Activated T-helper 1 cell treated with anti-CD3 and anti-CD28 coated beads, Interleukin-2, amount 50 U/mL, for 16 hours (primary cell): ENCODE measurements at regions not wholly inside any gene's neighbourhood (a gene's known extent, or its start where the extent isn't known, plus 50 kb on each side); places are given as distances from the start of the nearest gene placed in this dataset.

Source experiments
- DNase-seq, 2 donors: peaks; one replicate each; pipeline ENCODE4 v3.0.0-alpha.2; 2020; ENCODE audit warnings: low read depth in 1 of 2, low spot score in 1 of 2

DNA sequence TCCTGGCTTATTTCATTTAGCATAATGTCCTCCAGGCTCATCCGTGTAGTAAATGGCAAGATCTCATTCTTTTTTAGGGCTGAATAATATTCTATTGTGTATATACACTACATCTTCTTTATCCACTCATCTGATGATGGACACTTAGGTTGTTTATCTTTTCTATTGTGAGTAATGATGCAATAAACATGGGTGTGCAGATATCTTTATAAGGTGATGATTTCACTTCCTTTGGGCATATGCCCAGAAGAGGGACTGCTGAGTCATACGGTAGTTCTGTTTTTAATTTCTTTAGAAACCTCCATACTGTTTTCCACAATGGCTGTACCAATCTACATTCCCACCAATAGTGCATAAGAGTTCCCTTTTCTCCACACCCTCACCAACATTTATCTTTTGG is 317.6 kb upstream of the CNKSR2 start:
- no peak for DNase-seq

DNA sequence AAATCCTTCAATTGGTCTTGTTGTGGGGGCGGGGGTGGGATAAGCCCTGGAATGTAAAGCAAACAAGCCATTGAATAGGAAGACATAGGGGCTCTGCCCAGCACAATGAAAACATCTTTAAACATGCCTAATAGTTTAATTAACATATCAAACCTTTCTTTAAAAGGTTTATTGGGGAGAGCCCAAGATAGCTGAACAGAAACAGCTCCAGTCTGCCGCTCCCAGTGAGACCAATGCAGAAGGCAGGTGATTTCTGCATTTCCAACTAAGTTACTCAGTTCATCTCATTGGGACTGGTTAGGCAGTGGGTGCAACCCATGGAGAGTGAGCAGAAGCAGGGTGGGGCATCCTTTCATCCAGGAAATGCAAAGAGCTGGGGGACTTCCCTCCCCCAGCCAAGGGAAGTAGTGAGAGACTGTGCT is 327.2 kb upstream of the CNKSR2 start:
- DNase-seq: no peak

DNA sequence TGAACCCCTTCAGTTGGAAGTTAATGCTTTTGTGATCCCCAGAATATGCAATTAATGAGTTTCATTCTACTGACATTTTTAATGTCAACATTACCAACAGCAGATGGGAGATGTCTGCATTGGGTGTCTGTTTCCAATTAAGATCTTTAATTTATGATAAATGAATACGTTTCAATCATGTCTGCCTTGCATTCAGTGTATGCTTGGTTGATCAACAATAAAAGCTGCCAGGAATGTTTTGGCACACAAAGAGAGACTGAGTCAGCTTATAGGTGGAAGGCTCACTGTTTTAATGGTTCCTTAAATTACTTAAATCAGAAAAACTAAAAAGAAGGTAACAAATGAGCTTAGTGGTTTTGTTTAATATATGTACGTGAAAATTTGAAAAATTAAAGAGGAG is 359.9 kb upstream of the CNKSR2 start:
- no peak for DNase-seq

DNA sequence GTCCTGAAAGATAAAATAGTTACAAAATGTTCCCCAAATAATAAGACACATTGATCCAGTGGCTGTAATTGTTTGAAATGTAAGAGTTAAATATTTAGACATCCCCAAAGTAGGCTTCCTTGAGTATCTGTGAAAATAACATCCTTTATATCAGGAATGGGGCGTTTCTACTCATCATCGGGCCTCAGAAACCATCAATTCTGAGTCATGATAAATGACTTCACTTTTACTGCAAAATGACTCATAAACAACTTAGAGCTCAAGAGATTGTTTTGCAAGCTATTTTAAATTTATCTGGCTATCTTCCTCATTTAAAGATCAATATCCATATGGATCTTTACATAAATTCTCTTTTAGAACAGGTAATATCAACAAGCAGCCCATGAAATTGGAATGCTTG is 369.4 kb upstream of the CNKSR2 start:
- no peak for DNase-seq

DNA sequence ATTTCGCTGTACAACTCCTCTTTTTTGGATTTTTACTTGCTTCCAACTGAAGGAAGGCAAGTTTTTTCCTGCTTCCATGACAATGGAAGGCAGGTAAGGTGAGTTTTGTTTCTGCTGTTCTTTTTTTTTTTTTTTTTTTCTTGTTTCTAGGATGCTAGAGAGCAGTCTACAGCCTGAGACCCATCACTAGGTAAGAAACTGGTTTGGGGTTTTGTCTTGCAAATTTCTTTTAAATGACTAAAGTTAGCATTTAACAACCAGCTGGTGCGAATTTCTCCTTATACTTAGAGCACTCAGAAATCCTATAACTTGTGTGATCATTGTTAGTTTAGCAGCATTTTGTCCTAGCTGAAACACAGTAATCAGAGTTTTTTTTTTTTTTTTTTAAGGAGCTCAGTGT is 378.4 kb upstream of the CNKSR2 start:
- DNase-seq: no peak

DNA sequence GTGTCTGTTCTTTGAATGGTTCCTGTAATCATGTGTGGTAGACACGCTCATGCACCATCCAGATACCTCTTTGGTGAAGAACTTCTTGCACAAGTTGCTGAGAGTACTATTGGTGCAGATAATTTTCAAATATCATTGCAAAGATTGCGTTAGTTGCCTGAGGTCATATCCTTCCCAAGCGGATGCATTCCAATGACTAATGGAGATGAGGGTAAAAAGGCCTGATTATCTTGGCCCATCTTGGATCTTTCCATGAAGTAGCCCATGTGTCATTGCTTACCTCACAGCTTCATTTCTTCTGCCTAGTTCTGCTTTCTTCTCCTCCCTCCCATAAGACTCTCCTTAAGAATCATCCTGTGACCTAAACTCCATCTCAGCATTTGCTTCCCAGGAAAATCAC is 384.9 kb upstream of the CNKSR2 start:
- DNase-seq: no peak

DNA sequence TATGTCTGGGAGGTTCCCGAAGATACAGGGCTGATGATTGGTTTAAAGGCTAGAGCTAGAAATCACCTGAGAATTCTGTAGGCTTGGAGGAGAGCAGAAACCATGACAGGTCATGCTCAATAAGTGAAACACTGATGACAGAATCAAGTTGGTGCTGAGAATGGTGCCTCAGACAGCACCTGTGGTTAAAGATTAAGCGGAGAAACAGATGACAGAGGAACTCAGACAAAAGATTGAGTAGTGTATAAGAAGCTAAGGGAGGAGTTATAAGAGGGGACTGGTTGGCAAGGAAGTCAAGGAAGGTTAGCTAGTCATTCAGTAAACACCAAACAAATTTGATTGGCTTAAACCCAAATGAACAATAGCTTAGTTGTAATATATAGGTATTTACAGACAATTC is 385.4 kb upstream of the CNKSR2 start:
- no peak for DNase-seq

DNA sequence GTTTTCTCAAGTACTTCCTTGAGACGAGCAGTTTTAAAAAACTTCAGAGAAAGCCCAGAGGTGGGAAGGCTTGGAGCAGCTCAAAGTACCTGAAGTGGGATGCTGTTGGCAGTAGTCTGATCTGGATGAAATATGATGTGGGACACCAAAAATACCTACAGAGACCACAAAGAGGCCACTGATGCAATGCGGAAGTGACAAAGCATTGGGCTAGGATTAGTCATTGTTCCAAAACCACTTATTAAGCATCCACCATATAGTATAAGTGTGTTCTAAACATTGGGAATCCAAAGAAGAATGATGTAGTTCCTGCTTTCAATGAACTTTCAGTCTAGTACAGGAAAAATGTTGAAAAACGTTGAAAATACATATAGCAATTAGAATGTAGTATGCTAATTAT is 386.1 kb upstream of the CNKSR2 start:
- DNase-seq: no peak

DNA sequence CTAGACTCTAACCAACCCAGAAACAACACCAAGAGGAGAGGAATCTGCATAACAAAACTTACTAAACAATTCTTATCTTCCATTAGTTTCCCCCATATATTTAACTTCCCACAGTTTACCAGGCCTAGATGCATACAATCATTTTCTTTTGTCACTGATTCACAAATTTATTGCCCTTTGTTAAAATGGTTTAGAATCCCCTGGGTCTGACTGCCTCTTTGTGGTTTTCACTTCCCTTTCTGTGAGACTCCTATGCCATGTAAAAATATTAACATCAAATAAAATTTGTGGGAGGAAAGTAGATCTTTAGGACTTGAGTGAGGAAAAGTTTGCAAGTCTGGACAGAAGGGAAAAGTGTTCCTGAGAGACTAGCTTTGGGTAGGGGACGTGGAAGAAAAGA is 393.8 kb upstream of the CNKSR2 start:
- no peak for DNase-seq

DNA sequence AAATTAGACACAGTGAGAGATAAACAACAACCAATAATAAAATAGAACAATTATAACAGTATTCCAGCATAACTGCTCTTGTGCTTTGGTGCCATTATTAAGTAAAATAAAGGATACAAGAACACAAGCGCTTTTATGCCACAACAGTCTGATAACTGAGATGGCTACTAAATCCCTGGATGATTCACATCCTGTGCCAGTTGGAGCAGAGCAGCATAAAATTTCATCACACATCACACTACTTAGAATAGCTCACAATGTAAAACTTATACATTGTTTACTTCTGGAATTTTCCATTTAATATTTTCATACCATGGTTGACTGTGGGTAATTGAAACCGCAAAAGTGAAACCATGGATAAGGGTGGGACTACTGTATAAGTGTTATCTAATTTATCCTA is 399.9 kb upstream of the CNKSR2 start:
- DNase-seq: no peak

DNA sequence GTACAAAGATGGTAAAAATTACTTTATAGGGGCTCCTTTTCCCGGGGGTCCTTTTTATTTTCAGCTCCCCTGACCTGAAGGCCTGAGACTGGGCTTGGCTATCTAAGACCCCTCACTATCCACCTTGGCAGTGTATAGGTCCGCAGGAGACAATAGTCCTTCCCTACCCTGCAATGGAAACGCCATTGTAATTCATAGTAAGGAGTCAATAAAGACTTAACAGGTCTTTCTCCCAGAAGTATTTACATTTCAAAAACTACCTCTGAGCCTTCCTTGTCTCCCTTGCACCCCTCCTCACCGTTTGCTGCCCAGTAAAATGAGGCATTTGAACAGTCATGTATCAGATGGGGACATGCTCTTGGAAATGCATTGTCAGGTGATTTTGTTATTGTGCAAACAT is 401.2 kb upstream of the CNKSR2 start:
- DNase-seq: no peak

DNA sequence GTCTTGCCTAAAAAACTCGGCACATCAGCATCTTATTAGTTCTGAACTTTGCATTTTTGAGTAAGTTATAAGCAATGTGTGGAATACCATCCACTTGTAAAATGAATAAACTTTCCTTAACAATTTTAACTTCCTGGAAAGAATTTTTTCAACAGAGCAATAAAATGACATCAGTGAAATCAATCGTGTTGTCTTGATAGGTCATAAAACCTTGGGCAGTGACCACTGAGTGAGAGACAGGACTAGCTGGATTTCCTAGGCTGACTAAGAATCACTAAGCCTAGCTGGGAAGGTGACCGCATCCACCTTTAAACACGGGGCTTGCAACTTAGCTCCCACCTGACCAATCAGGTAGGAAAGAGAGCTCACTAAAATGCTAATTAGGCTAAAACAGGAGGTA is 403.0 kb upstream of the CNKSR2 start:
- DNase-seq: no peak

DNA sequence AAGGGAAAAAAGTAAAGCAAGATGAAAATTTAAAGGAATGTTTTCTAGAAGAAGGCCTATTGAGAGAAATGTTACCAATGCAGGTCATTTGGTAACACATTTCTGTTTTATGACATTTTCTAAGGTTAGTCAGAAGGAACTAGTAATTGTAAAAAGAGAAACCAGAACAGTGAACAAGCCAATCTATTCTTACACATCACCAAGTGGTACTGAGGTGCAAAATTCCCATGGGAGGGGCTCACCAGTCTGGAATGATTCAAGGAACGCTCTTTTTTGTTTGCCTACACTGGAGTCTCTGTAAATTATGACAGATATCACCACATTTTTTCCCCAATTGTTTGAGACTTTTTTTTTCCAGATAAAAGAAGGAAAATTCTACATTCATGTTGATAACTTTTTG is 404.7 kb upstream of the CNKSR2 start:
- no peak for DNase-seq

DNA sequence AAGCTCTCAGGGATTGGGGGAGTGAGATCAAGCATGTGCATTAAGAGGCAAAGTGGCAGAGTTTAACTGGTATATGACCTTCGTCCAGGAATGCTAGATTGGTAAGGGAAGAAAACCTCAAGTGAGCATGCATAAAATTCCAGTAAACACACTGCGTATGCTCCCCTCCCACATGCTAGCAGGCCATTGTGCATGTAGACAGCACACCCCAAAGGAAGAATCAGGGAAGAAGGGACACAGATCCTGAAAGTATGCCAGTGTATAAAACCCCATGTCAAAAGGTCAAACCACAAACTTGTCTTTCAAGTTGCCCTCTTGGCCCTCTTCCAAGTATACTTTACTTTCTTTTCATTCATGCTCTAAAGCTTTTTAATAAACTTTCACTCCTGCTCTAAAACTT is 405.2 kb upstream of the CNKSR2 start:
- no peak for DNase-seq

DNA sequence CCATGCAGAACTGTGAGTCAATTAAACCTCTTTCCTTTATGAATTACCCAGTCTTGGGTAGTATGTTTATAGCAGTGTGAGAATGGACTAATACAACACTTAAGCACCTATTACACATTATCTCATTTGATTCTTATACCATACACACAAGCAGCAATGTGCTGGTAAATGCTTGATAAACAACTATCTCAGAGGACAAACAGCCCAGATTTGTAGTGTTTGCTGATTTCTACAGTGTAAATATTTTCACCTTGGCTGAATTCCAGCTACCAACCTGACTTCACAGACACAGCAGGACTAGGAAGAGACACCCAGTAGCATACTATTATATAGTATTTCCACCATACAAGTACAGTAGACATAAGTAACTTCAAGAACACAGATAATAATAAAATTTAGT is 406.5 kb upstream of the CNKSR2 start:
- no peak for DNase-seq

DNA sequence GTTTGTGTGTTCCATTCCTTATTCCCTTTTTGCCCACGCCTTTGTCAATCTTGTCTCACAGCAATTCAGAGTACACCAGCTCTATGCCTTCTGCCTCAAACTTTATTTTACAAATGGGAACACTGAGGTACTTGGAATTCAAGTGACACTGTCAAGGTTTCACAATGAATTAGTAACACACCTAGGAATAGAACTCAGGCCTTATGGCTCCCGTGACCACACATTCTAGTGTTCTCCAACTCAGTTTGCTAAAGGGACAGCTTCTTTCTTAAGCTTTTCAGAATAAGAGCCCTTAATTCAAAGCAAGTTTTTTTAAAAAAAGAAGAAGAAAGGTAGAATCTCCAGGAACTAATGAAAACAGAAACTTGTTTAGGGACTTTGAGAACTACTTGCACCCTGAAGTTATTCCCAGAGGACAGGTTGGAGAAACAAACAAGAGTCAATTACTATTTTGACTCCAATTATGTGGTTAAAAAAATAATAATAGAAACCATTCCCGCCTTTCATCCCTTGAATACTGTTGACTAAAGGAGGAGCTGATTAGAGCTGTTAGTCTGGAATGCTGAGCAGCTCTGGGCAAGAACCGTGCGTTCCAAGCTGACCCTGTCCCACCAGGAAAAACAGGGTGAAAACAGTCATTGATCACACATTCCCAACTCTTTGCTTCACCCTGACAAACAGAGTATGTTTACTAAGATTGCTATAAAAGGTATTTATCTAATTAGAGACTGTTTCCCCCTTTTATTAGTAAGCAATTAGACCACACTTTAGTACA is 408.8 kb upstream of the CNKSR2 start:
- DNase-seq: no peak

DNA sequence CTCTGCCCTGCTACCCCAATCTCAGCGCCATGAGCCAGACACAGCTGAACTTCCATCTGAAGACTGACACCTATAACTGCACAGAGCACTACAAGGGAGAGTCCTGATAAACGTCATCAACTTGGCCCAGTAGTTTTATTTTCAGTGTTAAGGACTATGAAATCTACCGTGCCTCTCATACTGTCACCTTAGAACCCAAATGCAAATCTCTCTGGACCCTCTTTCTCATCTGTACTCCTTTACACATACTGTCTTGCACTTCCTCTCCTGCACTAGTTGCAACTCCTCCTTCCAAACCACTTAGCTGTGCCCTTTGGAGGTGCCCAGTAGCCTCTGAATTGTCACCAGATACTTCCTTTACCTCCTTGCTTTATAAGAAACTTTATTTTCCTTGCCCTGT is 420.2 kb upstream of the CNKSR2 start:
- DNase-seq: no peak

DNA sequence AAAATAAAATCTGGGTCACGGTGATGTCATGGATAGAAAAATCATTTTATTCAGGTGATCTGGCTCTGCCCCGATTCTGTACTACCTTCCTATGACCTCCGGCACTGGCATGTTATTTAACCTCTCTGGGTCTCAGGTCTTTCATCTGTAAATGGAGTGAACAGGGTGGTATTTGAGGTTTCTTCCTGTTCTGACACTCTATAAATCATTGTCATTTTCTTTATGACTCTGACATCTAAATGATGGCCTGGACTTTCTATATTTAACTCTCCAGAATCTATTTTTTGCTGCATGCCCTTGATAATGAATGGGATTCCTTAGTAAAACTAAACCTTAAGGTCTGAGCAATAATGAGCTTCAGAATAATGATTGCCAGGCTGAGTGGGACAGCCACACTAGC is 422.0 kb upstream of the CNKSR2 start:
- no peak for DNase-seq

DNA sequence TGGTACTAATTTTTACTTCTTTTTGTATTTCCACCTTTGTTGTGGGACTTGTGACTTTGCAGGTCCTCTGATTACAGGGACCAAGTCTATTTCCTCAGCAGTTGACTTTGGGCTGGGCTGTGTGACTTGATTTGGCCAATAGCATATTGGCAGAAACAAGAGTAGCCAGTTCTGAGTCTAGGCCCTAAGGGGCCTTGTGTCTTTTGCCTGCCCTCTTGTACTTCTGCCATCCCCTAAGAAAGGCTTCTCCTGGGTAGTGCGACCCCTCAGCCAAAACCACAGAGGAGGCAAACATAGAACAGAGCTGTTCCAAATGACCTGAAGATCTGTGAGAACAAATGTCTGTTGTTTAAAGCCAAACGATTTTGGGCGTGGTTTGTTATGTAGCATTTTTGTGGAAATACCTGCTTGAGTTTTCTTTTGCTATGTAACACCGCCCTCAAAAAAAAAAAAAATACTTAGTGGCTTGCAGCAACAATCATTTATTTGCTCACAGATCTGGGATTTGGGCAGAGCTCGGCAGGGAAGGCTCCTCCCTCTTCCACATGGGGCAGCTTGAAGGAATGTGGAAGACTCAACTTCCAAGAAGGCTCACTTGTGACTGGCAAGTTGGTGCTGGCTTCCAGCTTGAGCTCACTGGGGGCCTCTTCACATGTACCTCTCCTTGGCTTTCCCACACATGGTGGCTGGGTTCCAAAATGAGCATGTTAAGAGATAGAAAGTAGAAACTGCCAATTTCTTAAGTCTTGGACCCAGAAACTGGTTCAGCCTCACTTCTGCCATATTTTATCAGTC is 423.0 kb upstream of the CNKSR2 start:
- no peak for DNase-seq

DNA sequence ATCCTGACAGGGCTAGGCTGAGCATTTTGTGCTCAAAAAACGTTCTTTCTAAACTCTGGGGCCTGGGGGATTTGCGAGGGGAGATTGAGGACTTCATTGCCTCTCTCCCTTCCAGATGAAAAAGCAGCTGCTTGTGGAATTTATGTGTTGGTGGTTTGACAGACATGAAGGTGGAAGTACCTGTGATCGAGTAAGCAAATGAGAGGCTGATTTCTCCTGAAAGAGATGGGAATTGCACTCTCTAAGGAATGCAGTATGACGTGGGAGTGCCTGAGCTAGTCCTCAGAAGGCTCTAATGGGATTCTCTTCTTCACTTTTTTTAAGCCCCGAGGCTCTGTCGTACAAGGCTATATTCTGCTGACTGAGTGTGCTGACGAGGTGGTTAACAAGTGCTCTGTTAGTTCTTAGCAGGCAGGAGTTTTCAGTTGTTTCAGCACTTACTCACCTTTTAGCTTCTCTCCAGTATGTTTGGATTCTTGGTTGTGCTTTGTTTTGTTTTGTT is 426.8 kb upstream of the CNKSR2 start:
- DNase-seq: no peak

DNA sequence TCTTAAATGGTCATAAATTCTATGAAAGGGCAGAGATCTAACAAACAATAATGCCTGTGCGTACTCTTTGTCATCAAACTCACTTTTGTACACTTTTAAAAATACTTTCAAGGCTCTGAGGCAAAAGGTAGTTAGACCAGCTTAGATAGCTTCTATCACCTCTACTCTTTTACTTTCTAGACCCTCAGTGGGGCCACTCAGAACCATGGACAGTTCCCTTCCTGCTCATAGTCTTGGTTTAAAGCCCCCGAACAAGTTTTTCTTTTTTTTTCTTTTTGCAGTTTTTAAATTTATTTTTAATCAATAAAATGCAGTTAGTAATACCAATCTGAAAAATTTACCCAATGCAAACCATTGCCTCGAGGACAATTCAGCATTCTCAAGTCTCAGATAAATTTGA is 460.5 kb upstream of the CNKSR2 start:
- DNase-seq: no peak

DNA sequence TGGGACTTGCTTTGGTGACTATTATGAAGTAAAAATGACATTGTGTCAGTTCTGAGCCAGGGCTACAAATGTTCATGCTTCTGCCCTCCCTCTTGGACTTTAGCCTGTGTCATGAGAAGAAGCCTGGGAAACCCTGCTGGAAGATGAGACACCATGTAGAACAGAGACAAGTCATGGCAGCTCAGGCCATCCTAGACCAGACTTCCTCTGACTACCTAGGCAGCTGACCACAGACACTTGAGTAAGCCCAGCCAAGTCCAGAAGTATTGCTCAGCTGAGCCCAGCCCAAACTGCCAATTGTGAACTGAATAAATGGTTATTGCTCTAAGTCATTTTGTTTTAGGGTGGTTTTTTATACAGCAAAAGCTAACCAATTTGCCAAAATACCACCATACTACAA is 467.6 kb upstream of the CNKSR2 start:
- DNase-seq: no peak

DNA sequence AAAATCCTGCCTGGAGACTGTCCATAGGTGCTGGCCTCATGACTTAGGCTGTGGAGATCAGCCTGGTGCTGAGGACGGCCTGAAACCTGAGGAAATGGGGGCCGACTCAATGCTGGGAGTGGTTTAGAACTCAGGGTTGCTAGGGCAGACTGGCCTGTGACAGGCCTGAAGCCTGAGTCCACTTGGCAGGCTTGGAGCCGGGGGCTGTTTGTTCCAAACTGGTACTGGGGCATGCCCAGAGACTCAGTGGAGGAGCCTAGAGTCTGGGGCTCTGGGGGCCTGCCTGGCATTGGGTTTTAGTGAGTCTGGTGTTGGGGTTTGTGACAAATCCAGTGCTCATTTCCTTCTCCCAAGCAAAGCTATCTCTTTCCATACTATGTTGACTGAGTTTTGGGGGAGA is 489.7 kb upstream of the CNKSR2 start:
- no peak for DNase-seq
